IMR-90 (cell line): ENCODE measurements at regions not wholly inside any gene's neighbourhood (a gene's known extent, or its start where the extent isn't known, plus 50 kb on each side); places are given as distances from the start of the nearest gene placed in this dataset.

ENCODE experiments used
- ATAC-seq: fragments of 200-7000 bp; cut with Tn5 transposase; 2 replicates; pipeline ENCODE4 v1.9.1; 2020; ENCODE audit warnings: low read depth, mild to moderate bottlenecking, moderate library complexity
- BruUV-seq: library from RNA; stranded (reverse); fragments of 400-500 nt; replicated peaks from 2 replicates; lab custom pipeline; 2021; lab: Mats Ljungman, UMichigan
- CTCF ChIA-PET: fragments of 300-600 bp; formaldehyde crosslinking; extraction: SDS; loops from one replicate; lab custom pipeline; 2021; ENCODE audit warnings: antibody characterized with exemption; lab: Yijun Ruan, JAX
- POLR2A ChIA-PET: fragments of 300-600 bp; sonication (Branson Sonifier 250); formaldehyde crosslinking; loops from one replicate; lab custom pipeline; 2022; ENCODE audit warnings: antibody characterized with exemption; ENCODE audit not compliant: unreplicated experiment; lab: Charles Lee
- DNase-seq: peaks from one replicate; pipeline ENCODE4 v3.0.0; 2013
- H2AFZ ChIP-seq: replicated peaks from 2 replicates; pipeline ENCODE3; 2013; ENCODE audit warnings: low read length, mild to moderate bottlenecking; ENCODE audit not compliant: poor library complexity
- H2AK5ac ChIP-seq: 2 replicates; pipeline ENCODE4 v1.6.1; 2013; ENCODE audit warnings: low read depth, low read length, inconsistent platforms
- H2AK9ac ChIP-seq: replicated peaks from 2 replicates; pipeline ENCODE3; 2013; ENCODE audit warnings: mild to moderate bottlenecking, low read depth, low read length, moderate library complexity; ENCODE audit not compliant: poor library complexity
- H2BK120ac ChIP-seq: 2 replicates; pipeline ENCODE4 v1.6.1; 2013; ENCODE audit warnings: low read depth, low read length, inconsistent platforms
- H2BK15ac ChIP-seq: 3 replicates; pipeline ENCODE4 v1.6.1; 2013; ENCODE audit warnings: low read depth, low read length, inconsistent platforms
- H2BK20ac ChIP-seq: 2 replicates; pipeline ENCODE4 v1.6.1; 2013; ENCODE audit warnings: low read depth, mild to moderate bottlenecking, inconsistent platforms, low read length, moderate library complexity
- H2BK5ac ChIP-seq: 2 replicates; pipeline ENCODE4 v1.6.1; 2013; ENCODE audit warnings: mild to moderate bottlenecking, low read depth, low read length, inconsistent platforms; ENCODE audit not compliant: poor library complexity, severe bottlenecking
- H3K14ac ChIP-seq: replicated peaks from 2 replicates; pipeline ENCODE4 v1.6.1; 2013; ENCODE audit warnings: low read depth, low read length, inconsistent platforms
- H3K18ac ChIP-seq: 2 replicates; pipeline ENCODE4 v1.6.1; 2013; ENCODE audit warnings: low read depth, low read length, control low read depth
- H3K23ac ChIP-seq: 2 replicates; pipeline ENCODE4 v1.6.1; 2013; ENCODE audit warnings: low read depth, low read length, inconsistent platforms
- H3K27ac ChIP-seq: 2 replicates; pipeline ENCODE4 v1.5.1; 2013; ENCODE audit warnings: mild to moderate bottlenecking, control low read depth, low read length; ENCODE audit not compliant: insufficient read depth
- H3K27me3 ChIP-seq: 2 replicates; pipeline ENCODE4 v1.6.1; 2013; ENCODE audit warnings: low read length; ENCODE audit not compliant: control insufficient read depth, insufficient read depth
- H3K36me3 ChIP-seq: 2 replicates; pipeline ENCODE4 v1.6.1; 2013; ENCODE audit warnings: low read length, mixed read lengths; ENCODE audit not compliant: control insufficient read depth, insufficient read depth
- H3K4ac ChIP-seq: 2 replicates; pipeline ENCODE4 v1.6.1; 2013; ENCODE audit warnings: low read depth, low read length, inconsistent platforms
- H3K4me1 ChIP-seq: 2 replicates; pipeline ENCODE4 v1.6.1; 2013; ENCODE audit warnings: low read length, mixed read lengths; ENCODE audit not compliant: control insufficient read depth, insufficient read depth
- H3K4me2 ChIP-seq: 2 replicates; pipeline ENCODE4 v1.6.1; 2013; ENCODE audit warnings: low read depth, mild to moderate bottlenecking, control low read depth, low read length, moderate library complexity
- H3K4me3 ChIP-seq: 2 replicates; pipeline ENCODE4 v1.5.1; 2013; ENCODE audit warnings: low read depth, mild to moderate bottlenecking, control low read depth, low read length, moderate library complexity; ENCODE audit not compliant: insufficient read depth
- H3K56ac ChIP-seq: 2 replicates; pipeline ENCODE4 v1.6.1; 2013; ENCODE audit warnings: low read length, inconsistent platforms; ENCODE audit not compliant: insufficient read depth; ENCODE audit errors: extremely low read depth
- H3K79me1 ChIP-seq, 2 experiments: 2 replicates each; pipeline ENCODE4 v1.6.1; 2013; ENCODE audit warnings: low read length in 2 of 2, inconsistent platforms in 1 of 2, low read depth in 1 of 2
- H3K9ac ChIP-seq: 2 replicates; pipeline ENCODE4 v1.6.1; 2013; ENCODE audit warnings: low read depth, low read length, control low read depth
- H3K9me1 ChIP-seq: 2 replicates; pipeline ENCODE4 v1.6.1; 2013; ENCODE audit warnings: low read length, inconsistent platforms; ENCODE audit not compliant: insufficient read depth
- H3K9me3 ChIP-seq: 2 replicates; pipeline ENCODE4 v1.6.1; 2013; ENCODE audit warnings: low read length; ENCODE audit not compliant: control insufficient read depth, insufficient read depth
- H4K20me1 ChIP-seq: 2 replicates; pipeline ENCODE4 v1.6.1; 2013; ENCODE audit warnings: low read length, inconsistent platforms; ENCODE audit not compliant: insufficient read depth
- H4K5ac ChIP-seq: 2 replicates; pipeline ENCODE4 v1.6.1; 2013; ENCODE audit warnings: mild to moderate bottlenecking, low read depth, low read length, control low read depth
- H4K8ac ChIP-seq, 2 experiments: 2 replicates each; pipeline ENCODE4 v1.6.1; 2013; ENCODE audit warnings: low read depth in 2 of 2, low read length in 2 of 2, control low read depth in 1 of 2, inconsistent platforms in 1 of 2
- H4K91ac ChIP-seq: 2 replicates; pipeline ENCODE4 v1.6.1; 2013; ENCODE audit warnings: low read depth, low read length, inconsistent platforms; ENCODE audit not compliant: insufficient read depth
- CEBPB ChIP-seq: IDR thresholded peaks from 2 replicates; pipeline ENCODE4 v1.6.1; 2012; ENCODE audit warnings: low read depth, low read length, improper control_type of control experiment
- CHD1 ChIP-seq: IDR thresholded peaks from 2 replicates; pipeline ENCODE4 v1.6.1; 2012; ENCODE audit warnings: low read depth, low read length, improper control_type of control experiment
- CTCF ChIP-seq: conservative IDR thresholded peaks from 2 replicates; pipeline ENCODE4 v1.5.1; 2012; ENCODE audit warnings: mild to moderate bottlenecking, low read depth, low read length, improper control_type of control experiment
- ELK1 ChIP-seq: fragments of 150-350 bp; IDR thresholded peaks from 2 replicates; pipeline ENCODE4 v1.6.1; 2016; ENCODE audit warnings: low read depth, mild to moderate bottlenecking, low read length, moderate library complexity, borderline replicate concordance
- MAFK ChIP-seq: IDR thresholded peaks from 2 replicates; pipeline ENCODE4 v1.6.1; 2012; ENCODE audit warnings: low read depth, low read length, improper control_type of control experiment
- MAZ ChIP-seq: IDR thresholded peaks from 2 replicates; pipeline ENCODE4 v1.6.1; 2012; ENCODE audit warnings: low read depth, mild to moderate bottlenecking, low read length, improper control_type of control experiment, moderate library complexity, borderline replicate concordance
- MXI1 ChIP-seq: IDR thresholded peaks from 2 replicates; pipeline ENCODE4 v1.6.1; 2012; ENCODE audit warnings: low read depth, mild to moderate bottlenecking, low read length, moderate library complexity, borderline replicate concordance
- NFE2L2 ChIP-seq: fragments of 150-350 bp; IDR thresholded peaks from 2 replicates; pipeline ENCODE4 v1.6.1; 2016; ENCODE audit warnings: low read depth, mild to moderate bottlenecking, low read length
- RAD21 ChIP-seq: IDR thresholded peaks from 2 replicates; pipeline ENCODE4 v1.6.1; 2012; ENCODE audit warnings: low read length, improper control_type of control experiment
- RFX5 ChIP-seq: IDR thresholded peaks from 2 replicates; pipeline ENCODE4 v1.8.0; 2012; ENCODE audit warnings: low read depth, mild to moderate bottlenecking, low read length, moderate library complexity
- WGBS, 2 experiments: methylation state at CpG; one replicate each; pipeline versions ENCODE4 v1.1.5 to v1.1.7; 2013; ENCODE audit warnings: missing lambda C conversion rate in 2 of 2; ENCODE audit not compliant: insufficient read length in 1 of 2; ENCODE audit errors: extremely low coverage in 2 of 2; 5-methylcytosine and 5-hydroxymethylcytosine counted together
- dilution Hi-C: fragments of 300-500 bp; cut with HindIII; formaldehyde crosslinking; loops from one replicate; pipeline ENCODE4 v1.14.3; 2018; ENCODE audit warnings: low sequenced_read_pairs; ENCODE audit not compliant: unreplicated experiment
- in situ Hi-C: fragments of 300-500 bp; cut with MboI; formaldehyde crosslinking; loops from 3 replicates; pipeline ENCODE4 v1.14.3; 2019; ENCODE audit warnings: low sequenced_read_pairs, inconsistent platforms, mixed read lengths
- intact Hi-C: fragments of 100-400 bp; cut with micrococcal nuclease; formaldehyde crosslinking; loops from 2 replicates; pipeline ENCODE4 v1.10.0; 2022
- TF ChIP-seq, protein P1 (sequence below): fragments of 150-350 bp; IDR thresholded peaks from 2 replicates; pipeline ENCODE4 v1.6.1; 2017; ENCODE audit warnings: mild to moderate bottlenecking, antibody characterized with exemption, low read length, low read depth

DNA sequence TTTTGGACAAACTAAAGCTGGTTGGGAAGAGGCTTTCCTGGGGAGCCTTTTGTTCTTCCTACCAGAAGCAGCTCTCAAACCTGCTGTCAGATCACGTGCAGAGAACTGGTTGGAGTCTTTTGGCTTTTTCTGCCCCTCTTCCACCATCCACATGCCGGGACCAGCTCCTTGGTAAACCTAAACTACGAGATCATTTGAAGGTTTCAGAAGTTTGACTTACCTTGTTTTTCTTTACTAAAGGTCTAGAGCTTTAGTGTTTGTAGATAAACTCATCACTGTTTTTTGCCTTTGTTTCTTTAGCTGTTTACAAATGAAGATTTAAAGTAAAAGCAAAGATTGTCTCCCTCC lies 113.4 kb downstream of the HLX start:
- Histone ChIP-seq H3K23ac (no peak overlapping the region), H2BK5ac (no peak overlapping the region), H2BK20ac (no peak overlapping the region), H3K4ac (no peak overlapping the region), H3K9ac (no peak overlapping the region), H3K14ac (no peak overlapping the region), H3K9me3 (no peaks in the 10 kb centered on the region), H3K18ac (no peak overlapping the region), H2AFZ (peak overlapping the region; percentile 60), H3K4me2 (peak overlapping the region; percentile 76), H2BK120ac (no peak overlapping the region), H3K56ac (no peak overlapping the region), H4K5ac (no peak overlapping the region), H2AK9ac (no peak overlapping the region), H4K8ac (no peak overlapping the region), H3K4me1 (peaks cover 2% of the 10 kb centered on the region), H3K36me3 (no peaks in the 10 kb centered on the region), H2AK5ac (no peak overlapping the region), H4K91ac (no peak overlapping the region), H3K9me1 (no peaks in the 10 kb centered on the region), H3K27ac (no peak overlapping the region), H4K20me1 (no peaks in the 10 kb centered on the region), H2BK15ac (no peak overlapping the region), H3K27me3 (no peaks in the 10 kb centered on the region), H3K4me3 (no peak overlapping the region), H3K79me1 (no peaks in the 10 kb centered on the region)
- dilution Hi-C loops: no loop called here
- ChIA-PET POLR2A (no interaction called here), CTCF (interaction anchor here (0.5 to 1.6 kb wide), 4 partner anchors 174 to 271 kb away, joined by 3 to 5 read pairs (median 3); no protein-coding TSS in a partner anchor)
- in situ Hi-C loops: no loop called here
- intact Hi-C loops: loop anchor here (2.0 to 5.0 kb wide), 2 partner anchors 112 to 210 kb away; no protein-coding TSS in a partner anchor
- BruUV-seq: no TSS peak
- no peak for DNase-seq
- TF ChIP-seq CEBPB: no peak
- no peak for TF ChIP-seq RFX5
- no peak for TF ChIP-seq MXI1
- TF ChIP-seq MAZ: no peak
- no peak for TF ChIP-seq MAFK
- TF ChIP-seq CHD1: no peak
- TF ChIP-seq NFE2L2: no peak
- TF ChIP-seq CTCF: no peak
- TF ChIP-seq, protein P1, sequence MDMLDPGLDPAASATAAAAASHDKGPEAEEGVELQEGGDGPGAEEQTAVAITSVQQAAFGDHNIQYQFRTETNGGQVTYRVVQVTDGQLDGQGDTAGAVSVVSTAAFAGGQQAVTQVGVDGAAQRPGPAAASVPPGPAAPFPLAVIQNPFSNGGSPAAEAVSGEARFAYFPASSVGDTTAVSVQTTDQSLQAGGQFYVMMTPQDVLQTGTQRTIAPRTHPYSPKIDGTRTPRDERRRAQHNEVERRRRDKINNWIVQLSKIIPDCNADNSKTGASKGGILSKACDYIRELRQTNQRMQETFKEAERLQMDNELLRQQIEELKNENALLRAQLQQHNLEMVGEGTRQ: no peak
- TF ChIP-seq RAD21: no peak
- no peak for TF ChIP-seq ELK1
- WGBS, 2 experiments: no CpG with 5 or more reads among the region's 3 CpGs
- ATAC-seq: no peak
